Kidney (tissue), 13 donors: ENCODE measurements at regions not wholly inside any gene's neighbourhood (a gene's known extent, or its start where the extent isn't known, plus 50 kb on each side); places are given as distances from the start of the nearest gene placed in this dataset.
"Not testable (repeated sequence)": the region's sequence is repeated elsewhere in the genome, so short reads cannot be mapped to it uniquely, and the experiment has no call there.

Source experiments
- DNase-seq, 5 donors: peaks; one replicate each; pipeline ENCODE4 v3.0.0-alpha.2; 2013 to 2020
- FAIRE-seq: peaks from 2 replicates; lab custom pipeline; 2012; peaks lifted over from hg19 to GRCh38; lab: Jason Lieb, UNC
- H3K27ac ChIP-seq, 2 donors: one replicate each; pipeline ENCODE4 v1.7.0; 2013; ENCODE audit warnings: low read depth in 2 of 2, low read length in 2 of 2, inconsistent platforms in 1 of 2
- H3K27me3 ChIP-seq: one replicate; pipeline ENCODE4 v1.7.1; 2013; ENCODE audit warnings: low read length, inconsistent platforms; ENCODE audit not compliant: control insufficient read depth, insufficient read depth
- H3K36me3 ChIP-seq, 3 donors: one replicate each; pipeline versions ENCODE4 v1.7.0 to v1.7.1; 2013; ENCODE audit warnings: low read length in 3 of 3, control low read depth in 1 of 3, inconsistent platforms in 1 of 3; ENCODE audit not compliant: insufficient read depth in 3 of 3, control insufficient read depth in 2 of 3
- H3K4me1 ChIP-seq, 3 donors: one replicate each; pipeline versions ENCODE4 v1.7.0 to v1.7.1; 2013; ENCODE audit warnings: low read length in 3 of 3, inconsistent platforms in 1 of 3, low read depth in 1 of 3; ENCODE audit not compliant: control insufficient read depth in 2 of 3, insufficient read depth in 2 of 3
- H3K4me3 ChIP-seq, 3 donors: one replicate each; pipeline versions ENCODE4 v1.7.0 to v1.8.1; 2013; ENCODE audit warnings: low read length in 3 of 3, control low read depth in 1 of 3, inconsistent platforms in 1 of 3
- H3K9ac ChIP-seq, 3 donors: one replicate each; pipeline versions ENCODE4 v1.7.0 to v1.7.1; 2013; ENCODE audit warnings: low read length in 3 of 3, control low read depth in 1 of 3, inconsistent platforms in 1 of 3
- H3K9me3 ChIP-seq, 3 donors: one replicate each; pipeline versions ENCODE4 v1.7.0 to v1.7.1; 2013; ENCODE audit warnings: low read length in 3 of 3, control low read depth in 1 of 3, inconsistent platforms in 1 of 3; ENCODE audit not compliant: control insufficient read depth in 2 of 3, insufficient read depth in 1 of 3
- CTCF ChIP-seq: IDR thresholded peaks from 3 replicates; pipeline ENCODE4 v1.5.1; 2012; ENCODE audit warnings: mild to moderate bottlenecking, moderate library complexity, borderline replicate concordance; ENCODE audit not compliant: insufficient read depth; ENCODE audit errors: extremely low read depth
- intact Hi-C: fragments of 100-400 bp; cut with DNase I; formaldehyde crosslinking; loops from one replicate; pipeline ENCODE4 v1.11.1; 2022
- donor health status: control.
- donor health status: control.
- donor health status: control.
- donor health status: control.
- donor health status: control.
- donor health status: DM: yes; HTN: yes; CAD: no.
- donor health status: Normal renal cell carcinoma (clear cell type).

DNA sequence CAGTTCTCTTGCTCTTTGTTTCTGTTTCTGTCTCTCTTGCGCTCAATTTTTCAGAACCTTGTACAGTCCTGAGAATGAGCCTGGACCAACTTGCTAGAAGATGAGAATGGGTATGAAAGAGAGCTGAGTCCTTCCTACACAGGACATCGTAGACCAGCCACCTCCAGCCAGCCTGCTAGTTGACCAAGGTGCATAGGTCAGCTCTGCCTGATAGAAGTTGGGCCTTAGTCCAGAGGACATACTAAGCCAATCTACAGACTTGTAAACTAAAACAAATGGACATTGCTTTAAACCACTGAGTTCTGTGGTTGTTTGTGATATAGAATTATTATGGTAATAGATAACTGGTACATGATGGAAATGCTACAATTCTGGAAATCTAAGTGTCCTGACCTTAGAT, 236.4 kb upstream of the ZFP64 start:
- intact Hi-C loops = no loop called here
- no peak for FAIRE-seq
- Histone ChIP-seq H3K4me1 (no peaks in the 10 kb centered on the region), H3K27ac (no peak overlapping the region), H3K27me3 (no peaks in the 10 kb centered on the region), H3K9me3 (peaks cover 0 to 6% (median 3%) of the 10 kb centered on the region in 3 donors), H3K4me3 (no peak overlapping the region), H3K36me3 (no peaks in the 10 kb centered on the region), H3K9ac (no peak overlapping the region)
- no peak for DNase-seq
- TF ChIP-seq CTCF = no peak

GRCh38 chr20:52426856-52427255, 235.3 kb upstream of the ZFP64 start:
- FAIRE-seq (no peak), DNase-seq (no peak)
- H3K27ac ChIP-seq = no peak overlapping the region
- no peak for TF ChIP-seq CTCF
- peaks cover 0 to 6% (median 3%) of the 10 kb centered on the region in 3 donors for H3K9me3 ChIP-seq
- no peak overlapping the region for H3K4me3 ChIP-seq
- H3K36me3 ChIP-seq = no peaks in the 10 kb centered on the region
- H3K4me1 ChIP-seq = no peaks in the 10 kb centered on the region
- intact Hi-C loops = no loop called here
- H3K9ac ChIP-seq = no peak overlapping the region
- no peaks in the 10 kb centered on the region for H3K27me3 ChIP-seq

DNA sequence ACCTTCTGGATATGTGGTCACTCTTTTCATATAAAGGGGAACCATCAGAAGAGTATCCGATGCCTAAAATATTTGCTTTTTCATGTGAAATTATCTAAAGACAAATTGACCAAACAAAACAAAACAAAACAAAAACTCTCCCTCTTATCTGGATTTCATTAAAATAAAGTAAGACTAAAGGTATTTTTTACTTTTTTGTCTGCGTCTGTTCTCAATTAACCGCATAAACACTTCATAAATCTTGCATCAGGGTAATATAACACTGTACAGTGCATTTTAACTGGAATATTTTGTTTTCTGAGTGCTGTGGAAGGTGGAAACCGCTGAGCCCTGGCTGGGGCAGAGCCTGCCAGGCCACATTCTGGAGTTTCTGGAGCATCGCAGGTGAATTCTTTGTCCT, 234.1 kb upstream of the ZFP64 start:
- intact Hi-C loops = no loop called here
- H3K9ac ChIP-seq = no peak overlapping the region
- peaks cover 0 to 6% (median 3%) of the 10 kb centered on the region in 3 donors for H3K9me3 ChIP-seq
- peak in 1 of 5 donors; percentile 22 for DNase-seq
- H3K4me3 ChIP-seq = no peak overlapping the region
- no peak for TF ChIP-seq CTCF
- no peaks in the 10 kb centered on the region for H3K4me1 ChIP-seq
- H3K36me3 ChIP-seq = no peaks in the 10 kb centered on the region
- H3K27me3 ChIP-seq = no peaks in the 10 kb centered on the region
- FAIRE-seq = no peak
- no peak overlapping the region for H3K27ac ChIP-seq

DNA sequence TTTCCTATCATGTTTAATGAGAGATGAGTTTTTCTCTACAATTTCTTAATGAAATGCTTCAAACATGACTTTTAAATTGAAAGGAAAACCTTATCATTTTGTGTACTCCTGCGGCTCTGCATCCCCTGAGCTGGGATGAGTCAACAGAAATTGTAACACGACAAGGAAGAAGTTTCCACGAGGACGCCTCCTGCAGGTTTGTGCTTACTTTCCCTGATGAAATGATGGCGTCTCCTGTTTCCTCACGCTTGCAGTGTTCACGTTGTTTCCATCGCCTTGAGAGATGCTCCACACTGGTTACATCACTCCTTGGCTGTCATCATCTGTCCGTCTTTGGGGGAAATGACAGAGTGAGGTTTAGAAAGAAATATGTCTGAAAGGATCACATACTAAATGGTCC, 233.7 kb upstream of the ZFP64 start:
- H3K9me3 ChIP-seq = peaks cover 0 to 6% (median 3%) of the 10 kb centered on the region in 3 donors
- intact Hi-C loops = no loop called here
- no peaks in the 10 kb centered on the region for H3K4me1 ChIP-seq
- H3K9ac ChIP-seq = no peak overlapping the region
- H3K36me3 ChIP-seq = no peaks in the 10 kb centered on the region
- no peaks in the 10 kb centered on the region for H3K27me3 ChIP-seq
- DNase-seq = peak in 1 of 5 donors; percentile 18
- FAIRE-seq = no peak
- TF ChIP-seq CTCF = no peak
- no peak overlapping the region for H3K4me3 ChIP-seq
- no peak overlapping the region for H3K27ac ChIP-seq

GRCh38 chr20:52424357-52424942, 232.9 kb upstream of the ZFP64 start:
- H3K27me3 ChIP-seq, H3K36me3 ChIP-seq, H3K27ac ChIP-seq, FAIRE-seq, H3K9me3 ChIP-seq, H3K4me3 ChIP-seq, DNase-seq, H3K4me1 ChIP-seq, intact Hi-C loops, H3K9ac ChIP-seq: not testable (repeated sequence)
